T-cell (primary cell): ENCODE measurements at regions not wholly inside any gene's neighbourhood (a gene's known extent, or its start where the extent isn't known, plus 50 kb on each side); places are given as distances from the start of the nearest gene placed in this dataset.

Source experiments
- ATAC-seq, 4 experiments: fragments of 200-7000 bp in 3 of 4; fragments of 150-1000 bp in 1 of 4; cut with Tn5 transposase; replicated peaks in 1 of 4; 1 replicate in 3 of 4; 2 replicates in 1 of 4; pipeline ENCODE4 v1.10.0; 2021; ENCODE audit warnings: moderate library complexity in 3 of 4, mild to moderate bottlenecking in 2 of 4, moderate number of reproducible peaks in 1 of 4
- CTCF ChIA-PET, 2 donors: fragments of 300-600 bp; sonication (Branson Sonifier 250); formaldehyde crosslinking; loops; one replicate each; lab custom pipeline; 2022; ENCODE audit warnings: antibody characterized with exemption in 2 of 2; lab: Charles Lee
- POLR2A ChIA-PET, 2 donors: fragments of 300-600 bp; sonication (Branson Sonifier 250); formaldehyde crosslinking; loops; one replicate each; lab custom pipeline; 2022; ENCODE audit warnings: antibody characterized with exemption in 2 of 2; lab: Charles Lee
- DNase-seq, 35 experiments: peaks; one replicate each; pipeline versions ENCODE4 v3.0.0 to v3.0.0-alpha.2; 2013 to 2023
- H3K27ac ChIP-seq: one replicate; pipeline ENCODE4 v1.5.1; 2013; ENCODE audit warnings: low read length
- H3K27me3 ChIP-seq, 2 experiments: replicated peaks in 1 of 2; 1 replicate in 1 of 2; 2 replicates in 1 of 2; pipeline versions ENCODE4 v1.6.1 to v1.7.0; 2013; ENCODE audit warnings: low read length in 1 of 2, mixed read lengths in 1 of 2; ENCODE audit not compliant: control insufficient read depth in 2 of 2, insufficient read depth in 2 of 2; ENCODE audit errors: extremely low read depth in 1 of 2
- H3K36me3 ChIP-seq, 2 donors: 1 replicate in 1 of 2; 2 replicates in 1 of 2; pipeline versions ENCODE4 v1.6.1 to v1.7.0; 2013; ENCODE audit warnings: low read length in 1 of 2; ENCODE audit not compliant: control insufficient read depth in 2 of 2, insufficient read depth in 1 of 2; ENCODE audit errors: extremely low read depth in 1 of 2
- H3K4me1 ChIP-seq, 2 experiments: 1 replicate in 1 of 2; 2 replicates in 1 of 2; pipeline versions ENCODE4 v1.6.1 to v1.7.0; 2013; ENCODE audit warnings: low read length in 2 of 2, mixed read lengths in 1 of 2; ENCODE audit not compliant: insufficient read depth in 2 of 2, control insufficient read depth in 1 of 2; ENCODE audit errors: extremely low read depth in 1 of 2
- H3K4me3 ChIP-seq, 2 donors: 1 replicate in 1 of 2; 2 replicates in 1 of 2; pipeline versions ENCODE4 v1.5.1 to v1.7.0; 2013; ENCODE audit warnings: mild to moderate bottlenecking in 2 of 2, low read length in 1 of 2, moderate library complexity in 1 of 2; ENCODE audit not compliant: control insufficient read depth in 1 of 2; ENCODE audit errors: extremely low read depth in 1 of 2
- H3K9me3 ChIP-seq: 2 replicates; pipeline ENCODE4 v1.7.0; 2013
- H3K27ac Mint-ChIP-seq, 2 donors: one replicate each; pipeline ENCODE4 v1.8.0; 2020 to 2021; ENCODE audit warnings: mild to moderate bottlenecking in 2 of 2, mixed read lengths in 2 of 2
- H3K27me3 Mint-ChIP-seq, 2 donors: one replicate each; pipeline ENCODE4 v1.8.0; 2021 to 2022; ENCODE audit warnings: mixed read lengths in 2 of 2
- H3K36me3 Mint-ChIP-seq: one replicate; pipeline ENCODE4 v1.8.0; 2021; ENCODE audit warnings: mixed read lengths
- H3K4me1 Mint-ChIP-seq, 3 donors: one replicate each; pipeline ENCODE4 v1.8.0; 2020 to 2022; ENCODE audit warnings: mixed read lengths in 3 of 3, mild to moderate bottlenecking in 1 of 3
- H3K4me3 Mint-ChIP-seq, 3 donors: one replicate each; pipeline ENCODE4 v1.8.0; 2020 to 2022; ENCODE audit warnings: mild to moderate bottlenecking in 3 of 3, mixed read lengths in 3 of 3, moderate library complexity in 3 of 3
- H3K9me3 Mint-ChIP-seq, 3 donors: one replicate each; pipeline ENCODE4 v1.8.0; 2020 to 2022; ENCODE audit warnings: mixed read lengths in 3 of 3
- WGBS: methylation state at CpG from one replicate; pipeline ENCODE4 v1.1.5; 2013; ENCODE audit warnings: missing lambda C conversion rate; ENCODE audit not compliant: insufficient coverage; 5-methylcytosine and 5-hydroxymethylcytosine counted together

GRCh38 chr6:100175814-100176310 is 181.8 kb upstream of the MCHR2 start:
- Histone ChIP-seq H3K4me3 (no peak overlapping the region), H3K4me1 (no peaks in the 10 kb centered on the region), H3K27me3 (no peaks in the 10 kb centered on the region), H3K36me3 (no peaks in the 10 kb centered on the region), H3K27ac (no peak overlapping the region), H3K9me3 (no peaks in the 10 kb centered on the region)
- POLR2A ChIA-PET = no interaction called here
- H3K4me3 Mint-ChIP-seq = no peak overlapping the region
- H3K27ac Mint-ChIP-seq = no peak overlapping the region
- CTCF ChIA-PET = no interaction called here
- ATAC-seq (no peak), DNase-seq (no peak)
- H3K36me3 Mint-ChIP-seq = no peaks in the 10 kb centered on the region
- H3K27me3 Mint-ChIP-seq = peaks cover 0 to 2% of the 10 kb centered on the region in 2 donors
- no peaks in the 10 kb centered on the region for H3K4me1 Mint-ChIP-seq
- no CpG with 5 or more reads among the region's 1 CpG for WGBS
- no peaks in the 10 kb centered on the region for H3K9me3 Mint-ChIP-seq

GRCh38 chr6:100173211-100173610 is 179.2 kb upstream of the MCHR2 start:
- no peaks in the 10 kb centered on the region for H3K36me3 ChIP-seq
- H3K27ac ChIP-seq = no peak overlapping the region
- Mint-ChIP-seq H3K27ac (no peak overlapping the region), H3K4me1 (no peaks in the 10 kb centered on the region), H3K9me3 (no peaks in the 10 kb centered on the region), H3K27me3 (peaks cover 0 to 3% of the 10 kb centered on the region in 2 donors), H3K4me3 (no peak overlapping the region), H3K36me3 (no peaks in the 10 kb centered on the region)
- ChIA-PET CTCF (no interaction called here), POLR2A (no interaction called here)
- DNase-seq (no peak), ATAC-seq (no peak)
- no peaks in the 10 kb centered on the region for H3K4me1 ChIP-seq
- no peak overlapping the region for H3K4me3 ChIP-seq
- no peaks in the 10 kb centered on the region for H3K9me3 ChIP-seq
- peaks cover 0 to 2% of the 10 kb centered on the region in 2 experiments for H3K27me3 ChIP-seq
- WGBS = no CpG with 5 or more reads among the region's 1 CpG

GRCh38 chr6:100172322-100172713 is 178.3 kb upstream of the MCHR2 start:
- peaks cover 0 to 5% of the 10 kb centered on the region in 2 experiments for H3K27me3 ChIP-seq
- Mint-ChIP-seq H3K4me1 (no peaks in the 10 kb centered on the region), H3K9me3 (no peaks in the 10 kb centered on the region), H3K27me3 (peaks cover 0 to 3% of the 10 kb centered on the region in 2 donors), H3K36me3 (no peaks in the 10 kb centered on the region), H3K4me3 (no peak overlapping the region), H3K27ac (no peak overlapping the region)
- no peaks in the 10 kb centered on the region for H3K36me3 ChIP-seq
- H3K4me3 ChIP-seq = no peak overlapping the region
- H3K4me1 ChIP-seq = no peaks in the 10 kb centered on the region
- POLR2A ChIA-PET = no interaction called here
- ATAC-seq (no peak), DNase-seq (no peak)
- H3K27ac ChIP-seq = no peak overlapping the region
- no CpG with 5 or more reads among the region's 3 CpGs for WGBS
- CTCF ChIA-PET = no interaction called here
- H3K9me3 ChIP-seq = no peaks in the 10 kb centered on the region

GRCh38 chr6:100171533-100172321 is 177.7 kb upstream of the MCHR2 start:
- Histone ChIP-seq H3K4me1 (no peaks in the 10 kb centered on the region), H3K9me3 (no peaks in the 10 kb centered on the region), H3K36me3 (no peaks in the 10 kb centered on the region), H3K27me3 (peaks cover 0 to 5% of the 10 kb centered on the region in 2 experiments), H3K4me3 (no peak overlapping the region), H3K27ac (no peak overlapping the region)
- no peak overlapping the region for H3K27ac Mint-ChIP-seq
- WGBS = 57% methylated on average over 1 of the region's 4 CpGs
- H3K4me1 Mint-ChIP-seq = no peaks in the 10 kb centered on the region
- POLR2A ChIA-PET = no interaction called here
- no peaks in the 10 kb centered on the region for H3K36me3 Mint-ChIP-seq
- peaks cover 0 to 3% of the 10 kb centered on the region in 2 donors for H3K27me3 Mint-ChIP-seq
- H3K9me3 Mint-ChIP-seq = no peaks in the 10 kb centered on the region
- CTCF ChIA-PET = no interaction called here
- ATAC-seq = no peak
- no peak overlapping the region for H3K4me3 Mint-ChIP-seq
- no peak for DNase-seq

- WGBS = no CpG with 5 or more reads among the region's 3 CpGs
- ATAC-seq (no peak), DNase-seq (no peak)
- peaks cover 0 to 5% of the 10 kb centered on the region in 2 experiments for H3K27me3 ChIP-seq
- H3K27ac Mint-ChIP-seq = no peak overlapping the region
- H3K9me3 ChIP-seq = no peaks in the 10 kb centered on the region
- no peak overlapping the region for H3K4me3 ChIP-seq
- no peaks in the 10 kb centered on the region for H3K36me3 ChIP-seq
- H3K27ac ChIP-seq = no peak overlapping the region
- ChIA-PET CTCF (no interaction called here), POLR2A (no interaction called here)
- peaks cover 0 to 3% of the 10 kb centered on the region in 2 donors for H3K27me3 Mint-ChIP-seq
- H3K9me3 Mint-ChIP-seq = no peaks in the 10 kb centered on the region
- no peaks in the 10 kb centered on the region for H3K4me1 ChIP-seq
- no peak overlapping the region for H3K4me3 Mint-ChIP-seq
- no peaks in the 10 kb centered on the region for H3K4me1 Mint-ChIP-seq
- no peaks in the 10 kb centered on the region for H3K36me3 Mint-ChIP-seq
These were observed 174.1 kb upstream of the MCHR2 start for GRCh38 chr6:100168148-100168547.

GRCh38 chr6:100167585-100167984 is 173.6 kb upstream of the MCHR2 start:
- Mint-ChIP-seq H3K9me3 (no peaks in the 10 kb centered on the region), H3K27ac (no peak overlapping the region), H3K4me1 (no peaks in the 10 kb centered on the region), H3K4me3 (no peak overlapping the region), H3K36me3 (no peaks in the 10 kb centered on the region), H3K27me3 (peaks cover 0 to 3% of the 10 kb centered on the region in 2 donors)
- DNase-seq (no peak), ATAC-seq (no peak)
- 50% methylated on average over 1 of the region's 4 CpGs for WGBS
- Histone ChIP-seq H3K36me3 (no peaks in the 10 kb centered on the region), H3K27me3 (peaks cover 0 to 5% of the 10 kb centered on the region in 2 experiments), H3K9me3 (no peaks in the 10 kb centered on the region), H3K27ac (no peak overlapping the region), H3K4me3 (no peak overlapping the region), H3K4me1 (no peaks in the 10 kb centered on the region)
- ChIA-PET CTCF (no interaction called here), POLR2A (no interaction called here)
